Liver (tissue), 7 donors: ENCODE measurements at regions not wholly inside any gene's neighbourhood (a gene's known extent, or its start where the extent isn't known, plus 50 kb on each side); places are given as distances from the start of the nearest gene placed in this dataset.

Source experiments
- DNase-seq: peaks from one replicate; pipeline ENCODE4 v3.0.0-alpha.2; 2017; ENCODE audit warnings: low spot score
- H3K27ac ChIP-seq, 2 donors: one replicate each; pipeline ENCODE4 v1.7.0; 2013; ENCODE audit warnings: inconsistent platforms in 2 of 2, low read length in 2 of 2, control low read depth in 1 of 2, low read depth in 1 of 2, mild to moderate bottlenecking in 1 of 2
- H3K27me3 ChIP-seq, 4 donors: one replicate each; pipeline versions ENCODE4 v1.6.1 to v1.7.0; 2013; ENCODE audit warnings: low read length in 3 of 4, inconsistent platforms in 1 of 4, mild to moderate bottlenecking in 1 of 4, moderate library complexity in 1 of 4; ENCODE audit not compliant: control insufficient read depth in 4 of 4, insufficient read depth in 4 of 4
- H3K36me3 ChIP-seq, 4 donors: one replicate each; pipeline versions ENCODE4 v1.6.1 to v1.7.0; 2013; ENCODE audit warnings: low read length in 3 of 4, mild to moderate bottlenecking in 3 of 4, low read depth in 1 of 4, moderate library complexity in 1 of 4; ENCODE audit not compliant: control insufficient read depth in 4 of 4, insufficient read depth in 3 of 4
- H3K4me1 ChIP-seq, 4 donors: one replicate each; pipeline versions ENCODE4 v1.6.1 to v1.7.0; 2013; ENCODE audit warnings: low read length in 3 of 4, mild to moderate bottlenecking in 3 of 4, moderate library complexity in 1 of 4; ENCODE audit not compliant: control insufficient read depth in 4 of 4, insufficient read depth in 4 of 4
- H3K4me3 ChIP-seq, 3 donors: one replicate each; pipeline versions ENCODE4 v1.6.1 to v1.7.0; 2013; ENCODE audit warnings: low read length in 3 of 3, control low read depth in 1 of 3, low read depth in 1 of 3, mild to moderate bottlenecking in 1 of 3
- H3K9ac ChIP-seq, 2 donors: one replicate each; pipeline ENCODE4 v1.7.0; 2013; ENCODE audit warnings: low read length in 2 of 2, mild to moderate bottlenecking in 2 of 2, moderate library complexity in 2 of 2, control low read depth in 1 of 2, low read depth in 1 of 2
- H3K9me3 ChIP-seq, 4 donors: one replicate each; pipeline versions ENCODE4 v1.6.1 to v1.7.0; 2013; ENCODE audit warnings: low read length in 3 of 4; ENCODE audit not compliant: control insufficient read depth in 4 of 4
- EGR1 ChIP-seq, 2 donors: IDR thresholded peaks; 2 replicates each; pipeline ENCODE4 v1.6.1; 2016 to 2018; ENCODE audit warnings: antibody characterized with exemption in 2 of 2, low read depth in 2 of 2
- FOXA1 ChIP-seq: IDR thresholded peaks from 2 replicates; pipeline ENCODE4 v1.6.1; 2016; ENCODE audit warnings: antibody characterized with exemption
- FOXA2 ChIP-seq: IDR thresholded peaks from 2 replicates; pipeline ENCODE4 v1.6.1; 2016; ENCODE audit warnings: antibody characterized with exemption
- HNF4A ChIP-seq, 2 donors: conservative IDR thresholded peaks; 2 replicates each; pipeline ENCODE4 v1.6.1; 2016; ENCODE audit warnings: antibody characterized with exemption in 2 of 2, mild to moderate bottlenecking in 2 of 2
- HNF4G ChIP-seq: IDR thresholded peaks from 2 replicates; pipeline ENCODE4 v1.6.1; 2016; ENCODE audit warnings: antibody characterized with exemption
- JUND ChIP-seq, 2 donors: IDR thresholded peaks; 2 replicates each; pipeline ENCODE4 v1.6.1; 2016; ENCODE audit warnings: antibody characterized with exemption in 2 of 2
- RXRA ChIP-seq, 2 donors: IDR thresholded peaks; 2 replicates each; pipeline ENCODE4 v1.6.1; 2017 to 2018; ENCODE audit warnings: antibody characterized with exemption in 2 of 2, mild to moderate bottlenecking in 1 of 2
- SP1 ChIP-seq: IDR thresholded peaks from 2 replicates; pipeline ENCODE4 v1.6.1; 2018; ENCODE audit warnings: antibody characterized with exemption, mild to moderate bottlenecking
- TAF1 ChIP-seq: conservative IDR thresholded peaks from 2 replicates; pipeline ENCODE4 v1.6.1; 2016; ENCODE audit warnings: antibody characterized with exemption, mild to moderate bottlenecking
- WGBS: extraction: QIAGEN DNeasy Blood & Tissue Kit; methylation state at CpG from one replicate; pipeline ENCODE4 v1.1.7; 2013; 5-methylcytosine and 5-hydroxymethylcytosine counted together
- TF ChIP-seq, protein P1 (sequence below): IDR thresholded peaks from 2 replicates; pipeline ENCODE4 v1.6.1; 2016; ENCODE audit warnings: antibody characterized with exemption
- TF ChIP-seq, protein P2 (sequence below): IDR thresholded peaks from 2 replicates; pipeline ENCODE4 v1.6.1; 2016; ENCODE audit warnings: antibody characterized with exemption
- TF ChIP-seq, protein P3 (sequence below): IDR thresholded peaks from 2 replicates; pipeline ENCODE4 v1.6.1; 2016; ENCODE audit warnings: antibody characterized with exemption, mild to moderate bottlenecking
- donor health status: healthy.
- donor health status: healthy.
- donor health status: healthy.
- donor health status: healthy.

GRCh38 chr12:4119157-4119761 is 154.3 kb upstream of the CCND2 start:
- H3K9me3 ChIP-seq: no peaks in the 10 kb centered on the region
- H3K9ac ChIP-seq: no peak overlapping the region
- DNase-seq: no peak
- H3K4me1 ChIP-seq: peaks cover 0 to 5% (median 2%) of the 10 kb centered on the region in 4 donors
- no peaks in the 10 kb centered on the region for H3K36me3 ChIP-seq
- 71% methylated on average over 7 of the region's 7 CpGs for WGBS
- H3K27me3 ChIP-seq: no peaks in the 10 kb centered on the region
- TF ChIP-seq, protein P1, sequence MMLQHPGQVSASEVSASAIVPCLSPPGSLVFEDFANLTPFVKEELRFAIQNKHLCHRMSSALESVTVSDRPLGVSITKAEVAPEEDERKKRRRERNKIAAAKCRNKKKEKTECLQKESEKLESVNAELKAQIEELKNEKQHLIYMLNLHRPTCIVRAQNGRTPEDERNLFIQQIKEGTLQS: no peak
- TF ChIP-seq RXRA (IDR thresholded peaks at IDR 0.05): no peak
- H3K27ac ChIP-seq: no peak overlapping the region
- H3K4me3 ChIP-seq: no peak overlapping the region

DNA sequence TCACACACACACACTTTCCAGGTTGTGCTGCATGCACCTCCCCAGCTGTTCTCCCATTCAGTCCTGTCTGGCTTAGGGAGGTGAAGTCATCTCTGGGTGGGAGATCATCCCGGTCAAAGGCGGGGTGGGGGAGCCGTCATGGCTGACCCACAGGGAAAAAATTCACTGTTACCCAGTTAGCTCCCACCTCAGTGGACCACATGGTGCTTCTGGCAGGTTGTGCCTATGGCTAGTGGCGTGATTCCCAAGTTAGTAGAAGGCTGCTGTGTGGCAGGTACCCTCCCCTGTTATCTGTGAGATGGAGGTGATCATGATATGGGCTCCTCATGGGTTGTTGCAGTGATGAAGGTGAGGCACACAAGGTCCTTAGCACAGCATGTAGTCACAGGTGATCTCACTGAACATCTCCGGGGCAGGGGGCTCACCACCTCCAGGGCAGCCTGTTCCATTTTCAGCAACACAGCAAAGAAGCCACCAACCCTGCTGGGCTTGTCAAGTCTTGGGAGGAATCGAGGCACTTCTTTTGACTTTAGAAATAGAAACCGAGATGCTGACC is 154.9 kb upstream of the CCND2 start:
- Histone ChIP-seq H3K27me3 (no peaks in the 10 kb centered on the region), H3K27ac (no peak overlapping the region), H3K36me3 (no peaks in the 10 kb centered on the region), H3K4me1 (peaks cover 0 to 5% (median 2%) of the 10 kb centered on the region in 4 donors), H3K4me3 (no peak overlapping the region), H3K9me3 (no peaks in the 10 kb centered on the region), H3K9ac (no peak overlapping the region)
- no peak for DNase-seq
- TF ChIP-seq, protein P2, sequence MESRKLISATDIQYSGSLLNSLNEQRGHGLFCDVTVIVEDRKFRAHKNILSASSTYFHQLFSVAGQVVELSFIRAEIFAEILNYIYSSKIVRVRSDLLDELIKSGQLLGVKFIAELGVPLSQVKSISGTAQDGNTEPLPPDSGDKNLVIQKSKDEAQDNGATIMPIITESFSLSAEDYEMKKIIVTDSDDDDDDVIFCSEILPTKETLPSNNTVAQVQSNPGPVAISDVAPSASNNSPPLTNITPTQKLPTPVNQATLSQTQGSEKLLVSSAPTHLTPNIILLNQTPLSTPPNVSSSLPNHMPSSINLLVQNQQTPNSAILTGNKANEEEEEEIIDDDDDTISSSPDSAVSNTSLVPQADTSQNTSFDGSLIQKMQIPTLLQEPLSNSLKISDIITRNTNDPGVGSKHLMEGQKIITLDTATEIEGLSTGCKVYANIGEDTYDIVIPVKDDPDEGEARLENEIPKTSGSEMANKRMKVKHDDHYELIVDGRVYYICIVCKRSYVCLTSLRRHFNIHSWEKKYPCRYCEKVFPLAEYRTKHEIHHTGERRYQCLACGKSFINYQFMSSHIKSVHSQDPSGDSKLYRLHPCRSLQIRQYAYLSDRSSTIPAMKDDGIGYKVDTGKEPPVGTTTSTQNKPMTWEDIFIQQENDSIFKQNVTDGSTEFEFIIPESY: no peak
- WGBS: 69% methylated on average over 7 of the region's 7 CpGs

- WGBS: 49% methylated on average over 7 of the region's 7 CpGs
- Histone ChIP-seq H3K27me3 (no peaks in the 10 kb centered on the region), H3K36me3 (no peaks in the 10 kb centered on the region), H3K4me1 (peaks cover 0 to 5% (median 2%) of the 10 kb centered on the region in 4 donors), H3K27ac (no peak overlapping the region), H3K9ac (no peak overlapping the region), H3K9me3 (no peaks in the 10 kb centered on the region), H3K4me3 (no peak overlapping the region)
- DNase-seq: no peak
- TF ChIP-seq, protein P3, sequence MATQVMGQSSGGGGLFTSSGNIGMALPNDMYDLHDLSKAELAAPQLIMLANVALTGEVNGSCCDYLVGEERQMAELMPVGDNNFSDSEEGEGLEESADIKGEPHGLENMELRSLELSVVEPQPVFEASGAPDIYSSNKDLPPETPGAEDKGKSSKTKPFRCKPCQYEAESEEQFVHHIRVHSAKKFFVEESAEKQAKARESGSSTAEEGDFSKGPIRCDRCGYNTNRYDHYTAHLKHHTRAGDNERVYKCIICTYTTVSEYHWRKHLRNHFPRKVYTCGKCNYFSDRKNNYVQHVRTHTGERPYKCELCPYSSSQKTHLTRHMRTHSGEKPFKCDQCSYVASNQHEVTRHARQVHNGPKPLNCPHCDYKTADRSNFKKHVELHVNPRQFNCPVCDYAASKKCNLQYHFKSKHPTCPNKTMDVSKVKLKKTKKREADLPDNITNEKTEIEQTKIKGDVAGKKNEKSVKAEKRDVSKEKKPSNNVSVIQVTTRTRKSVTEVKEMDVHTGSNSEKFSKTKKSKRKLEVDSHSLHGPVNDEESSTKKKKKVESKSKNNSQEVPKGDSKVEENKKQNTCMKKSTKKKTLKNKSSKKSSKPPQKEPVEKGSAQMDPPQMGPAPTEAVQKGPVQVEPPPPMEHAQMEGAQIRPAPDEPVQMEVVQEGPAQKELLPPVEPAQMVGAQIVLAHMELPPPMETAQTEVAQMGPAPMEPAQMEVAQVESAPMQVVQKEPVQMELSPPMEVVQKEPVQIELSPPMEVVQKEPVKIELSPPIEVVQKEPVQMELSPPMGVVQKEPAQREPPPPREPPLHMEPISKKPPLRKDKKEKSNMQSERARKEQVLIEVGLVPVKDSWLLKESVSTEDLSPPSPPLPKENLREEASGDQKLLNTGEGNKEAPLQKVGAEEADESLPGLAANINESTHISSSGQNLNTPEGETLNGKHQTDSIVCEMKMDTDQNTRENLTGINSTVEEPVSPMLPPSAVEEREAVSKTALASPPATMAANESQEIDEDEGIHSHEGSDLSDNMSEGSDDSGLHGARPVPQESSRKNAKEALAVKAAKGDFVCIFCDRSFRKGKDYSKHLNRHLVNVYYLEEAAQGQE: no peak
- TF ChIP-seq FOXA2 (no peak), TAF1 (no peak), SP1 (no peak), HNF4G (no peak), JUND (IDR thresholded peaks at IDR 0.05) (no peak), EGR1 (IDR thresholded peaks at IDR 0.05; ENCODE audit: low read depth in 2 of 2) (no peak), HNF4A (conservative IDR thresholded peaks at IDR 0.05) (no peak), FOXA1 (no peak)
- TF ChIP-seq, protein P2: no peak
These were observed 155.5 kb upstream of the CCND2 start for GRCh38 chr12:4118017-4118510.
